ENCODE measurements at regions not wholly inside any gene's neighbourhood (a gene's known extent, or its start where the extent isn't known, plus 50 kb on each side); places are given as distances from the start of the nearest gene placed in this dataset.
"Not testable (repeated sequence)": the region's sequence is repeated elsewhere in the genome, so short reads cannot be mapped to it uniquely, and the experiment has no call there.

DNA sequence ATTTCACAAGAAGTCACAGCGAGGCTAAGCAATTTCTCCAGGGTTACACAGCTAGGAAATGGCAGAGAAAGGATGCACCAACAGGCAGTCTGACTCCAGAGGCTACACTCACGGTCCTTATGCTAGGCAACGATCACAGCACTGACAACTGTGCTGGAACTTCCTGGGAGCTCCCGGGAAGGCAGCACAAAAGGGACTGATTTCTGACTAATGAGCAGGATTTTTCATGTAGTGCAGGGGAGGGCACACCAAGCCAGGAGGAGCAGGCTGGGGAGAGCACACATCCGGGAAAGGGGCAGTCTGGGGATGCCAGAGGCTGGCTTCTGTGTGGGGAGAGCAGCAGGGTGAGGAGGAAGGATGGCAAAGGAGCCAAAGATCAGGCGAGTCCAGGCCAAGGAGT, 486.7 kb downstream of the OMA1 start:
- H3K4me3 Mint-ChIP-seq = no peak overlapping the region
- H3K36me3 Mint-ChIP-seq (ENCODE audit: low read depth) = no peaks in the 10 kb centered on the region

DNA sequence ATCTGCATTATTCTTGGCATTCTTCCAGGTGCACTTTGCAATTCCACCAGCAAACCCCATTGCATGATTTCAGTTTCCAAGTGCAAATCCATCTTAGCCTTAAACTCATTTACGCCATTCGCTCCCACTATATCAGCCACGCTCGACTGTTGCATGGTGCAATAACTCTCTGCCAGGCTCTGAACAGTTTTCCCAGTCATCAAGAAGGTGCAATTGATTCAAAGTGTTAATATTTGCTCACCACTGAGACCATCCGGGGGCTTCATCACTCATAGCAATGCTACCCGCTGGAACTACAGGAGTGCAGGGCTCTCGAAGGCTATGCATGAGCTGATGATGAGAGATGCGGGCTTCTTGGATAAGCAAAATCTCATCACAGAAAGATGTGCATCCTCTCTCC, 488.2 kb downstream of the OMA1 start:
- Mint-ChIP-seq H3K27ac (no peak overlapping the region), H3K4me1 (ENCODE audit: low read depth) (no peaks in the 10 kb centered on the region), H3K4me3 (no peak overlapping the region), H3K36me3 (ENCODE audit: low read depth) (no peaks in the 10 kb centered on the region), H3K27me3 (no peaks in the 10 kb centered on the region), H3K9me3 (no peaks in the 10 kb centered on the region)

More for the DNA sequence above, 486.7 kb downstream of the OMA1 start:
- no peak overlapping the region for H3K27ac Mint-ChIP-seq
- H3K9me3 Mint-ChIP-seq = no peaks in the 10 kb centered on the region
- no peaks in the 10 kb centered on the region for H3K4me1 Mint-ChIP-seq (ENCODE audit: low read depth)
- H3K27me3 Mint-ChIP-seq = no peaks in the 10 kb centered on the region

DNA sequence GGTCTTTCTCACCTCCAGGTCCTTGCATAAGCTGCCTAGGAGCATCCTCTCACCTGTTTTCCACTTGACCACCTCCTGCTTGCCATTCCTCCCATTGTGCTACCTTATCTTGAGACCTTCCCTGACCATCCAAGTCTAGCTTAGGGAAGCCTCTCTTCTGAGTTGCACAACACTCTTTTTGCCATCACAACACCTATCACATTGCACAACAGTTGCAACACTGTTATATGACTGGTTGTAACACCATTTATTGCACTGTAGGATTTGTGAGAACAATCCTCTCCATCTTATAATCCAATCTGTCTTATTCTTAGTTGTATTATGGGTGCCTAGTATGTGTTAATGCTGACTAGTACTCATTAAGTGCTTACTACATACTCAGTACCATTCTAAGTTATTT, 488.7 kb downstream of the OMA1 start:
- Mint-ChIP-seq H3K4me1 (ENCODE audit: low read depth) (no peaks in the 10 kb centered on the region), H3K36me3 (ENCODE audit: low read depth) (no peaks in the 10 kb centered on the region), H3K9me3 (no peaks in the 10 kb centered on the region), H3K27ac (no peak overlapping the region), H3K4me3 (no peak overlapping the region), H3K27me3 (no peaks in the 10 kb centered on the region)

DNA sequence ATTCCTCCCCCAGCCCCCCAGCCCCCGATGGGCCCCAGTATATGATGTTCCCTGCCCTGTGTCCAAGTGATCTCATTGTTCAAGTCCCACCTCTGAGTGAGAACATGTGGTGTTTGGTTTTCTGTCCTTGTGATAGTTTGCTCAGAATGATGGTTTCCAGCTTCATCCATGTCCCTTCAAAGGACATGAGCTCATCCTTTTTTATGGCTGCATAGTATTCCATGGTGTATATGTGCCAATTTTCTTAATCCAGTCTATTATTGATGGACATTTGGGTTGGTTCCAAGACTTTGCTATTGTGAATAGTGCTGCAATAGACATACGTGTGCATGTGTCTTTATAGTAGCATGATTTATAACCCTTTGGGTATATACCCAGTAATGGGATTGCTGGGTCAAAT, 495.3 kb downstream of the OMA1 start:
- H3K4me3 Mint-ChIP-seq; H3K4me1 Mint-ChIP-seq (ENCODE audit: low read depth); H3K9me3 Mint-ChIP-seq; H3K27ac Mint-ChIP-seq; H3K36me3 Mint-ChIP-seq (ENCODE audit: low read depth); H3K27me3 Mint-ChIP-seq: not testable (repeated sequence)

DNA sequence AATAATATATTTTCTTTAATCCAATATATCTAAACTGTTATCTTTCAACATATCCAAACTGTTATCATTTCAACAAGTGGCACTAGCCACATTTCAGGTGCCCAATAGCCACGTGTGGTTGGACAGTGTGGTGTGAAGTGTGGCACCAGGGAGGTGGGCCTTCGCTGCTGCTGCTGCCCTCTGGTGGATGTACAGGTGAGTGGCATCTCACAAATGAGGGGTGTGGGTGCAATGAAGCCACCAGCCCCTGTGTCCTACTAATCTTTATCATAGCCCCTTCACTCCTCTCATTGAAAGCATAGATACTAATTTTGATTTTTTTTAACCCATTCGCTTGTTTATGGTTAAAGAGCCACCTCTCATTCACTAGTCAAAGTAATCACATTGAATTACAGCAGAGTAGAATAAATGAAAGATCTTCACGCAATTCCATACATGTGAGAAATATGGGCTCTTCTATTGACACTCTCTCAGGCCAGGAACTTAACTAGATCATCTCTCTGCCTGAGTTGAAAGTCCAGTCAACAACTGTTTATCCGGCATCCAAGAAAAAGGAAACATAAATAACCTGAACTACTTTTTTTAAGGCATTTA, 499.2 kb downstream of the OMA1 start:
- no peaks in the 10 kb centered on the region for H3K27me3 Mint-ChIP-seq
- H3K9me3 Mint-ChIP-seq = peaks cover 3% of the 10 kb centered on the region
- no peak overlapping the region for H3K27ac Mint-ChIP-seq
- no peaks in the 10 kb centered on the region for H3K4me1 Mint-ChIP-seq (ENCODE audit: low read depth)
- H3K36me3 Mint-ChIP-seq (ENCODE audit: low read depth) = no peaks in the 10 kb centered on the region
- no peak overlapping the region for H3K4me3 Mint-ChIP-seq

DNA sequence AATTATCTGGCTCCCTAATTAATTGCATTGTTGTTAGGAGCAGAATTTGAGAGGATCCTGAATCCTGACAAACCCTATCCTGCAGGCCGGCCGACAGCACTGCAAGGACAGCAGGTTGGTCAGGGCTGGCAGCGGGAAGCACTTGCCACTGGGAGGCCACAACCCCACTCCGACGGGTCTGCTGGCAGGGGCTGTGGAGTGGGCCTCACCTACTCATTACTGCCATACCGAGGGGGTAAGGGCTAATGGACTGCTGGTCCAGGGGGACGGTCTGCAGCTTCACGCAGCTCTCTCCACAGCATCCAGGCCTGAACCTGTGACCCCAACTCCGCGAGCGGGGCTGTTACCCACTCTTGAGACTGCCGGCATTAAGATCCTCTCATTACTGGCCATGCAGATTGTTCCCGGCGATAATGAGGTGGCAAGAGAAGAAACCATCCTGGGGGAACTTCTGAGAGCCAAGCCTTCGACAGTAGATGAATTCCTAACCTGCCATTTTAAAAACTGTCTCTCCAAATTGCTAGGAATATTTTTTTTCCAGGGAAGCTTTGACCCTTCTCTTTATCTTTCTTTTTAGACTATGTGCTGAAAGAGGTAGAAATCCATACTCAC, 501.3 kb downstream of the OMA1 start:
- H3K27me3 Mint-ChIP-seq = no peaks in the 10 kb centered on the region
- no peak overlapping the region for H3K4me3 Mint-ChIP-seq
- H3K9me3 Mint-ChIP-seq = peaks cover 3% of the 10 kb centered on the region
- H3K4me1 Mint-ChIP-seq (ENCODE audit: low read depth) = no peaks in the 10 kb centered on the region
- no peaks in the 10 kb centered on the region for H3K36me3 Mint-ChIP-seq (ENCODE audit: low read depth)
- no peak overlapping the region for H3K27ac Mint-ChIP-seq

DNA sequence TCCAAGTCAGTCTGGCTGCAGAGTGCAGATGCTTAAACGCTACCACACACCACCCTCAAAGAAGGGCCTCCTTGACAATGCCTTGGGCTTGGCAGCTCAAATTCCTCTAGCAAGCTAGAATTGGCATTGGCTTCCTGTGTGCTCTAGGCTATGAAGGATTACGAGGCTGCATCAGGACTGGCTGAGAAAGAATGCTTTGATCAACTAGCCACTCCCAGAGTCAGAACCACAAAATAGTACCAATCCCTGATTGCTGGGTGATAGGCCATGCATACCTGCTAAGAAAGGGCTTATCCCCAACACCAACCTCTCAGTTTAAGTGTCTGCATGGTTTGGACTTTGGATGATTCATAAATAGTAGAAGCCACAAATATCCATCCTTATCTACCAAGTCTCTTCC, 504.9 kb downstream of the OMA1 start:
- Mint-ChIP-seq H3K27ac (no peak overlapping the region), H3K4me1 (ENCODE audit: low read depth) (no peaks in the 10 kb centered on the region), H3K4me3 (no peak overlapping the region), H3K36me3 (ENCODE audit: low read depth) (no peaks in the 10 kb centered on the region), H3K9me3 (no peaks in the 10 kb centered on the region), H3K27me3 (peaks cover 7% of the 10 kb centered on the region)

DNA sequence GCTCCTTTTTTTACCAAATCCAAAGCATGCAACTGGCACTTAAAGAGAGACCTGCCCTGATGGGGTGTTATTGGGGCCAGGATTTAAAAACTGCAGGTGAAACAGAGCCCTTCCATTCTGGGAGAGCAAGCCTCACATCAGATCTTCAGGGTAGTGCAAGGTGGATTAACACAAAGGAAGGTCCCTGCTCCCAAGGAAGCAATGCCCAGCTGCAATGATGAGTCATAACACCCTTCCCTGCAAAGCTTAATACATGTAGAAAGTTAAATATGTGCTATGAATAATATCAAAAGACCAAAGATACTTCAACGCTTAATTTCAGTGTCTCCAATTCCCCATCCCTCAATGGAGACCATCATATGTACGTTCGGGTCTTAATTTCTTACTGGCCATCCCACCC, 508.0 kb downstream of the OMA1 start:
- Mint-ChIP-seq H3K9me3 (no peaks in the 10 kb centered on the region), H3K27me3 (peaks cover 10% of the 10 kb centered on the region), H3K4me3 (no peak overlapping the region), H3K27ac (no peak overlapping the region), H3K4me1 (ENCODE audit: low read depth) (no peaks in the 10 kb centered on the region), H3K36me3 (ENCODE audit: low read depth) (no peaks in the 10 kb centered on the region)

DNA sequence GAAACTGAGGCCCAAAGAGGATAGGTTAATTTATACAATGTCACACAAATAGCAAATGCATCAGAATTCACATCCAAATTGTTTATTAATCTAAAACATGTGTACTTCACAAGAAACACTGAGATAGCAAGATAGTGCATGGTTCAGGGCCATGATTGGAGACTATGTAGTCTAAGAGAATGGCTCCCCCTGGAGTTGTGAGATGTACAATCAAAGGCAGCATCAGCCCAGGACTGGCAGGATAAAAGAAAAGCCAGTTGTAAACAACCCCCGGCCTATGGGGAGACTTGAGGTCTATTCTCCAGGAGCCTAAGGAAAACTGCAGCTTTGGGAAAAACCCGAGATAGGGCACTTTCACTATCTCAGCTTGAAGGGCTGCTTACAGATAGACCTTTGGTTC, 511.0 kb downstream of the OMA1 start:
- Mint-ChIP-seq H3K27me3 (peaks cover 16% of the 10 kb centered on the region), H3K27ac (no peak overlapping the region), H3K4me1 (ENCODE audit: low read depth) (no peaks in the 10 kb centered on the region), H3K4me3 (no peak overlapping the region), H3K9me3 (no peaks in the 10 kb centered on the region), H3K36me3 (ENCODE audit: low read depth) (no peaks in the 10 kb centered on the region)

DNA sequence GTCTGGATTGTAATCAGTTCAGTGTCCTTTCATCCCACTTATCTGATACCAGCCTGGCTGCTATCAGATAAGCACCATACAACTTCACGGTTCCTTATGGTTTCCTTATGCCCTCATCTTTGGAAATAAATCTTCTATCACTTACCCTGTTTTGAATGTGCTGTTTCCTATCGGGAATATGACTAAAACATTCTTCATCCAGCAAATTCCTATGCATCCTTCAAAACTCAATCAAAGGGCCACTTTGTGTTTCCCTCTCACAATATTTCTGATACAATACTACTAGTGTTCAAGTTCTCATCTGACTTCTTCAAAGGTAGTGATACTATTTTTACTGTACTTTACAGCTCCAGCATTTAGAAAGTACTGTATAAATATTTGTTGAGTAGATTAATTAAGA, 513.2 kb downstream of the OMA1 start:
- no peaks in the 10 kb centered on the region for H3K4me1 Mint-ChIP-seq (ENCODE audit: low read depth)
- H3K27ac Mint-ChIP-seq = no peak overlapping the region

DNA sequence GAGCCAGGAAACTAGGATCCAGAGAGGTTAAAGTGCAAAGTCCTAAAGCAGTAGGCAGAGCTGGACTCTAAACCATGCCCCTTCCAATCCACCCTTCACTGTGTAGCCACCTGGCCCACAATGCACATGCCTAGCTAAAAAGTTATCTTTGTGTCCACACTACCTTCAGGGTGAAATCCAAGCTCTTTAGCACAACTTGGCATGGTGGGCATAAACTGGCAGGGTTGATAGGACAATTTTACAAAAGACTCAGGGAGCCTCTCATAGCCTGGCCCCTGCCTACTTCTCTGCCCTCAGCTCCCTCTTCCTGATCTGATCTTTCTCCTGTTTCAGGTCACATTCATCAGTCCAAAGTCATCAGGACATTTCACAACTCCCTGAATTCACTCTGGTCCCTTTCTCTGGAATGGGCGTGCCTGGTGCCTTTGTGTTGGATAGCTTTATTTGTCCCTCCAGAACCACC, 513.9 kb downstream of the OMA1 start:
- Mint-ChIP-seq H3K36me3 (ENCODE audit: low read depth) (no peaks in the 10 kb centered on the region), H3K4me1 (ENCODE audit: low read depth) (no peaks in the 10 kb centered on the region), H3K4me3 (no peak overlapping the region), H3K27ac (no peak overlapping the region), H3K27me3 (peaks cover 10% of the 10 kb centered on the region), H3K9me3 (no peaks in the 10 kb centered on the region)

More for the DNA sequence above, 513.2 kb downstream of the OMA1 start:
- Mint-ChIP-seq H3K9me3 (no peaks in the 10 kb centered on the region), H3K4me3 (no peak overlapping the region), H3K27me3 (peaks cover 16% of the 10 kb centered on the region), H3K36me3 (ENCODE audit: low read depth) (no peaks in the 10 kb centered on the region)

DNA sequence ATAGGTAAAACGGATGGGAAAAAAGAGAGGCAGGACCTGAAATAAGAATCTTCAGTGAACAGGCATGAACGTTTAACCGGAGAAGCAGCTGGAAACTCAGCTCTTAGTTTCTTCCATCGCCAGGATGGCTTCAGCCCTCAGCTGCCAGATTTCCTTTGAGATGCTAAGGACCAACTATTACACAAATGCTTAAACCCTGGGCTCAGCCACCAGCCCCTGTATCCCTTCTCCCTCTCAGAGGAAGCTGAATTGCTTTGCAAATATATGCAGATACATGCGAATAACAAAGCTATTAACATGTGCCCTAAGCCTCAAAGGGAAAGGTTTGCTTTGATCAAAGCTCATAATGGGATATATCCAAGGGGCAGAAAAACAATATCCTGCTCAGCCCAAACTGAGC, 515.1 kb downstream of the OMA1 start:
- Mint-ChIP-seq H3K27ac (no peak overlapping the region), H3K4me3 (no peak overlapping the region), H3K9me3 (no peaks in the 10 kb centered on the region), H3K27me3 (peaks cover 9% of the 10 kb centered on the region), H3K36me3 (ENCODE audit: low read depth) (no peaks in the 10 kb centered on the region), H3K4me1 (ENCODE audit: low read depth) (no peaks in the 10 kb centered on the region)

DNA sequence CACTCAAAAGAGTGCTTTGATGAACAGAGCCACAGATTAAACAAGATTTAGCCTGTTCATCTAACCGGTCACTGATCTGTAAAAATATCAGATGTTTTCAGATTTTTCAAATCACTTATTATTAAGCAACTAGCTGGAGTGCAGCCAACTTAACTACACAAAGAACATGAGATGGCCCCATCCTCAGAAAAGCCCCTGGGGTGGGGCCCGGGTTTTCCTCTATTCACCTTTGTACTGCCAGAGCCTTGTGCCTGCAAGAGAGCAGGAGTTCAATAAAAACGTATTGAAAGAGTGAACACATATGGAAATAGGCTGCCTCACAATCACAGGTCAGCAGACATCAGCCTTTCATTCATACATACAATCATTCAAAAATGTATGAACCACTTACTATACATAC, 516.1 kb downstream of the OMA1 start:
- peaks cover 6% of the 10 kb centered on the region for H3K27me3 Mint-ChIP-seq
- H3K27ac Mint-ChIP-seq = no peak overlapping the region
- no peak overlapping the region for H3K4me3 Mint-ChIP-seq
- H3K9me3 Mint-ChIP-seq = no peaks in the 10 kb centered on the region
- no peaks in the 10 kb centered on the region for H3K36me3 Mint-ChIP-seq (ENCODE audit: low read depth)
- no peaks in the 10 kb centered on the region for H3K4me1 Mint-ChIP-seq (ENCODE audit: low read depth)

DNA sequence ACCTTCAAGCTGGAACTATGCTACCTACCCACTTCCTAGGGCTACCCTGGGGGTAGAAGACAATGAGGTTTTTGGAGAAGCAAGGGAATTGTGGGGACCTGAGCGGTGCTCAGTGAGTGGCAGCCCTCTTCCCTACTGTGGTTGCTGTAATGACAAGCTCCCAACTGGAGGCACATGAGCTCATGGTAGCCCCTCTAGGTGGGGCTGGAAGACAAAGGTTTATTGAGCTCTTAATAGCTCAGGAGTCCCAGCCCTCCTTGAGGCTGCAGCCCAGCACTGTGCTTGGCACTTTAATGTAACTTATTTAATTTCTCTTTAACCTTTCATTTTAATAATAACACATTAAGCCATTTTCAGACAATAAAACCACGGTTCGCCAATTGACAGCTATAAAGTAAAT, 528.9 kb downstream of the OMA1 start:
- H3K36me3 Mint-ChIP-seq (ENCODE audit: low read depth) = no peaks in the 10 kb centered on the region
- H3K4me1 Mint-ChIP-seq (ENCODE audit: low read depth) = no peaks in the 10 kb centered on the region
- H3K4me3 Mint-ChIP-seq = no peak overlapping the region
- H3K27ac Mint-ChIP-seq = no peak overlapping the region
- H3K27me3 Mint-ChIP-seq = no peaks in the 10 kb centered on the region
- H3K9me3 Mint-ChIP-seq = no peaks in the 10 kb centered on the region

DNA sequence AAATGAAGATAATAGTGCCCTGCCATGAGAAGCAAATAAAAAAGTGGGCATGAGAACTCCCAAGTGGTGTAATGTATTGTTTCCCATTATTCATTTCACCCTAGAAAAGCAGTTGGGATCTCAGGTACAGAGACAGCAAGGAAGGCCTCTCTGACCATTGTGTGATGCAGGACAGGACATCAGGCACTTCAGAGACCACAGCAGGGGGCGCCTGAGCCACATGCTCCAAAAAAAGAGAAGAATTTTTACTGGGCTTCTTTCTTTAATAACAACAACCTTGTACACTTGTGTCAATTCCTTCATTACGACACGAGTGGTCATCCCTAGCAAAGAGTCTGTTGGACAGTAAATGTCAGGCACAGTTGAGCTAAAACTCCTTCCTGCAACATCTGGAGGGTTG, 533.3 kb downstream of the OMA1 start:
- Mint-ChIP-seq H3K27ac (no peak overlapping the region), H3K4me1 (ENCODE audit: low read depth) (no peaks in the 10 kb centered on the region), H3K4me3 (no peak overlapping the region), H3K36me3 (ENCODE audit: low read depth) (no peaks in the 10 kb centered on the region), H3K9me3 (no peaks in the 10 kb centered on the region), H3K27me3 (no peaks in the 10 kb centered on the region)

DNA sequence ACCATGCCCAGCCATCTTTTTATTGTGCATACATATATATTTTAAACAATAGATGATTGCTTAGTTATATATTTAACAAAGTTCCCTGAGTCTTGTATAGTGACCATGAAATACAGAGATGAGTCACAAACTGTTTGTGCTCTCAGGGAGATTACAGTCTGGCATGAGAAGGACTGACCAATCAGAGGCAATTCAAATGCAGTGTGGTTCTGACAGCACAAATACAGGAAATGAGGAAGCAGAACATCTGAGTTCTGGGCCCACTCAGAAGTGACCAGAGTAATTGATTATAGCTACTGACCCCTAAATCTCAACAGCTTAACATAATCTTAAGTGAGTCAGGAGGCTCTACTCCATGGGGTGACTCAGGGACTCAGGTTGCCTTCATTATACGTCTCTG, 534.5 kb downstream of the OMA1 start:
- H3K4me1 Mint-ChIP-seq (ENCODE audit: low read depth) = no peaks in the 10 kb centered on the region
- no peaks in the 10 kb centered on the region for H3K9me3 Mint-ChIP-seq
- H3K4me3 Mint-ChIP-seq = no peak overlapping the region
- no peak overlapping the region for H3K27ac Mint-ChIP-seq
- no peaks in the 10 kb centered on the region for H3K27me3 Mint-ChIP-seq
- no peaks in the 10 kb centered on the region for H3K36me3 Mint-ChIP-seq (ENCODE audit: low read depth)
